PC-3 (cell line): ENCODE measurements at regions not wholly inside any gene's neighbourhood (a gene's known extent, or its start where the extent isn't known, plus 50 kb on each side); places are given as distances from the start of the nearest gene placed in this dataset.

Experiments
- EZH2 ChIP-seq: fragments of 300-600 bp; sonication (generic); IDR thresholded peaks from one replicate; pipeline ENCODE4 v1.6.1; 2017; ENCODE audit warnings: antibody characterized with exemption, mild to moderate bottlenecking, low read length; ENCODE audit not compliant: unreplicated experiment
- EZH2phosphoT487 ChIP-seq: fragments of 300-600 bp; sonication (generic); IDR thresholded peaks from 2 replicates; pipeline ENCODE4 v1.6.1; 2018; ENCODE audit warnings: mild to moderate bottlenecking, antibody characterized with exemption, low read length, borderline replicate concordance
- TF ChIP-seq, protein P1 (sequence below): fragments of 300-600 bp; sonication (generic); conservative IDR thresholded peaks from 2 replicates; pipeline ENCODE4 v1.5.1; 2017; ENCODE audit warnings: antibody characterized with exemption, low read depth, mild to moderate bottlenecking, low read length

DNA sequence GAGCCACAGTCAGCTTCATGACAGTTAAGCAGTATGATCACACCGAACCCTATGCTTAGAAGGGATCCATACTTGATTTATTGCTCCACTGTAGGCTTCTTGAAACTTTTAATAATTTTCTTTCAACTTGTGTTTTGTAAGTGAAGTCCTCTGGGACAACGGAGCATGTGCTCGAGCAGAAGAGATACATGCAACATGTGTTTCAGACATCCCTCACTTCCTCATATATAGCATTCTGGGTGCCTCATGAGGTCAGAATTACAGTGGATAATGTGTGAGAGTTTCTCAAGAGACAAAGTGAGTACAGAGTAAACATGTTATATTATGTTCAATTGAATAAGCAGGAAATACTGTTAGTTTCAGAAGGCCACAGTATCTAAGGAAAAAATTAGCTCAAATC, 893.2 kb downstream of the FAT4 start:
- TF ChIP-seq, protein P1, sequence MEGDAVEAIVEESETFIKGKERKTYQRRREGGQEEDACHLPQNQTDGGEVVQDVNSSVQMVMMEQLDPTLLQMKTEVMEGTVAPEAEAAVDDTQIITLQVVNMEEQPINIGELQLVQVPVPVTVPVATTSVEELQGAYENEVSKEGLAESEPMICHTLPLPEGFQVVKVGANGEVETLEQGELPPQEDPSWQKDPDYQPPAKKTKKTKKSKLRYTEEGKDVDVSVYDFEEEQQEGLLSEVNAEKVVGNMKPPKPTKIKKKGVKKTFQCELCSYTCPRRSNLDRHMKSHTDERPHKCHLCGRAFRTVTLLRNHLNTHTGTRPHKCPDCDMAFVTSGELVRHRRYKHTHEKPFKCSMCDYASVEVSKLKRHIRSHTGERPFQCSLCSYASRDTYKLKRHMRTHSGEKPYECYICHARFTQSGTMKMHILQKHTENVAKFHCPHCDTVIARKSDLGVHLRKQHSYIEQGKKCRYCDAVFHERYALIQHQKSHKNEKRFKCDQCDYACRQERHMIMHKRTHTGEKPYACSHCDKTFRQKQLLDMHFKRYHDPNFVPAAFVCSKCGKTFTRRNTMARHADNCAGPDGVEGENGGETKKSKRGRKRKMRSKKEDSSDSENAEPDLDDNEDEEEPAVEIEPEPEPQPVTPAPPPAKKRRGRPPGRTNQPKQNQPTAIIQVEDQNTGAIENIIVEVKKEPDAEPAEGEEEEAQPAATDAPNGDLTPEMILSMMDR, result no peak
- TF ChIP-seq EZH2, result no peak
- no peak for TF ChIP-seq EZH2phosphoT487
